IMR-90 (cell line): ENCODE measurements at regions not wholly inside any gene's neighbourhood (a gene's known extent, or its start where the extent isn't known, plus 50 kb on each side); places are given as distances from the start of the nearest gene placed in this dataset.

Experiments used
- ATAC-seq: fragments of 200-7000 bp; cut with Tn5 transposase; 2 replicates; pipeline ENCODE4 v1.9.1; 2020; ENCODE audit warnings: low read depth, mild to moderate bottlenecking, moderate library complexity
- BruUV-seq: library from RNA; stranded (reverse); fragments of 400-500 nt; replicated peaks from 2 replicates; lab custom pipeline; 2021; lab: Mats Ljungman, UMichigan
- CTCF ChIA-PET: fragments of 300-600 bp; formaldehyde crosslinking; extraction: SDS; loops from one replicate; lab custom pipeline; 2021; ENCODE audit warnings: antibody characterized with exemption; lab: Yijun Ruan, JAX
- POLR2A ChIA-PET: fragments of 300-600 bp; sonication (Branson Sonifier 250); formaldehyde crosslinking; loops from one replicate; lab custom pipeline; 2022; ENCODE audit warnings: antibody characterized with exemption; ENCODE audit not compliant: unreplicated experiment; lab: Charles Lee
- DNase-seq: peaks from one replicate; pipeline ENCODE4 v3.0.0; 2013
- H2AFZ ChIP-seq: replicated peaks from 2 replicates; pipeline ENCODE3; 2013; ENCODE audit warnings: low read length, mild to moderate bottlenecking; ENCODE audit not compliant: poor library complexity
- H2AK5ac ChIP-seq: 2 replicates; pipeline ENCODE4 v1.6.1; 2013; ENCODE audit warnings: low read depth, low read length, inconsistent platforms
- H2AK9ac ChIP-seq: replicated peaks from 2 replicates; pipeline ENCODE3; 2013; ENCODE audit warnings: mild to moderate bottlenecking, low read depth, low read length, moderate library complexity; ENCODE audit not compliant: poor library complexity
- H2BK120ac ChIP-seq: 2 replicates; pipeline ENCODE4 v1.6.1; 2013; ENCODE audit warnings: low read depth, low read length, inconsistent platforms
- H2BK15ac ChIP-seq: 3 replicates; pipeline ENCODE4 v1.6.1; 2013; ENCODE audit warnings: low read depth, low read length, inconsistent platforms
- H2BK20ac ChIP-seq: 2 replicates; pipeline ENCODE4 v1.6.1; 2013; ENCODE audit warnings: low read depth, mild to moderate bottlenecking, inconsistent platforms, low read length, moderate library complexity
- H2BK5ac ChIP-seq: 2 replicates; pipeline ENCODE4 v1.6.1; 2013; ENCODE audit warnings: mild to moderate bottlenecking, low read depth, low read length, inconsistent platforms; ENCODE audit not compliant: poor library complexity, severe bottlenecking
- H3K14ac ChIP-seq: replicated peaks from 2 replicates; pipeline ENCODE4 v1.6.1; 2013; ENCODE audit warnings: low read depth, low read length, inconsistent platforms
- H3K18ac ChIP-seq: 2 replicates; pipeline ENCODE4 v1.6.1; 2013; ENCODE audit warnings: low read depth, low read length, control low read depth
- H3K23ac ChIP-seq: 2 replicates; pipeline ENCODE4 v1.6.1; 2013; ENCODE audit warnings: low read depth, low read length, inconsistent platforms
- H3K27ac ChIP-seq: 2 replicates; pipeline ENCODE4 v1.5.1; 2013; ENCODE audit warnings: mild to moderate bottlenecking, control low read depth, low read length; ENCODE audit not compliant: insufficient read depth
- H3K27me3 ChIP-seq: 2 replicates; pipeline ENCODE4 v1.6.1; 2013; ENCODE audit warnings: low read length; ENCODE audit not compliant: control insufficient read depth, insufficient read depth
- H3K36me3 ChIP-seq: 2 replicates; pipeline ENCODE4 v1.6.1; 2013; ENCODE audit warnings: low read length, mixed read lengths; ENCODE audit not compliant: control insufficient read depth, insufficient read depth
- H3K4ac ChIP-seq: 2 replicates; pipeline ENCODE4 v1.6.1; 2013; ENCODE audit warnings: low read depth, low read length, inconsistent platforms
- H3K4me1 ChIP-seq: 2 replicates; pipeline ENCODE4 v1.6.1; 2013; ENCODE audit warnings: low read length, mixed read lengths; ENCODE audit not compliant: control insufficient read depth, insufficient read depth
- H3K4me2 ChIP-seq: 2 replicates; pipeline ENCODE4 v1.6.1; 2013; ENCODE audit warnings: low read depth, mild to moderate bottlenecking, control low read depth, low read length, moderate library complexity
- H3K4me3 ChIP-seq: 2 replicates; pipeline ENCODE4 v1.5.1; 2013; ENCODE audit warnings: low read depth, mild to moderate bottlenecking, control low read depth, low read length, moderate library complexity; ENCODE audit not compliant: insufficient read depth
- H3K56ac ChIP-seq: 2 replicates; pipeline ENCODE4 v1.6.1; 2013; ENCODE audit warnings: low read length, inconsistent platforms; ENCODE audit not compliant: insufficient read depth; ENCODE audit errors: extremely low read depth
- H3K79me1 ChIP-seq, 2 experiments: 2 replicates each; pipeline ENCODE4 v1.6.1; 2013; ENCODE audit warnings: low read length in 2 of 2, inconsistent platforms in 1 of 2, low read depth in 1 of 2
- H3K9ac ChIP-seq: 2 replicates; pipeline ENCODE4 v1.6.1; 2013; ENCODE audit warnings: low read depth, low read length, control low read depth
- H3K9me1 ChIP-seq: 2 replicates; pipeline ENCODE4 v1.6.1; 2013; ENCODE audit warnings: low read length, inconsistent platforms; ENCODE audit not compliant: insufficient read depth
- H3K9me3 ChIP-seq: 2 replicates; pipeline ENCODE4 v1.6.1; 2013; ENCODE audit warnings: low read length; ENCODE audit not compliant: control insufficient read depth, insufficient read depth
- H4K20me1 ChIP-seq: 2 replicates; pipeline ENCODE4 v1.6.1; 2013; ENCODE audit warnings: low read length, inconsistent platforms; ENCODE audit not compliant: insufficient read depth
- H4K5ac ChIP-seq: 2 replicates; pipeline ENCODE4 v1.6.1; 2013; ENCODE audit warnings: mild to moderate bottlenecking, low read depth, low read length, control low read depth
- H4K8ac ChIP-seq, 2 experiments: 2 replicates each; pipeline ENCODE4 v1.6.1; 2013; ENCODE audit warnings: low read depth in 2 of 2, low read length in 2 of 2, control low read depth in 1 of 2, inconsistent platforms in 1 of 2
- H4K91ac ChIP-seq: 2 replicates; pipeline ENCODE4 v1.6.1; 2013; ENCODE audit warnings: low read depth, low read length, inconsistent platforms; ENCODE audit not compliant: insufficient read depth
- BHLHE40 ChIP-seq: fragments of 150-350 bp; IDR thresholded peaks from 2 replicates; pipeline ENCODE4 v1.6.1; 2016; ENCODE audit warnings: mild to moderate bottlenecking, low read depth, low read length
- CEBPB ChIP-seq: IDR thresholded peaks from 2 replicates; pipeline ENCODE4 v1.6.1; 2012; ENCODE audit warnings: low read depth, low read length, improper control_type of control experiment
- CHD1 ChIP-seq: IDR thresholded peaks from 2 replicates; pipeline ENCODE4 v1.6.1; 2012; ENCODE audit warnings: low read depth, low read length, improper control_type of control experiment
- NFE2L2 ChIP-seq: fragments of 150-350 bp; IDR thresholded peaks from 2 replicates; pipeline ENCODE4 v1.6.1; 2016; ENCODE audit warnings: low read depth, mild to moderate bottlenecking, low read length
- POLR2A ChIP-seq: IDR thresholded peaks from 2 replicates; pipeline ENCODE4 v1.6.1; 2012; ENCODE audit warnings: mild to moderate bottlenecking, low read depth, low read length
- RAD21 ChIP-seq: IDR thresholded peaks from 2 replicates; pipeline ENCODE4 v1.6.1; 2012; ENCODE audit warnings: low read length, improper control_type of control experiment
- RFX5 ChIP-seq: IDR thresholded peaks from 2 replicates; pipeline ENCODE4 v1.8.0; 2012; ENCODE audit warnings: low read depth, mild to moderate bottlenecking, low read length, moderate library complexity
- dilution Hi-C: fragments of 300-500 bp; cut with HindIII; formaldehyde crosslinking; loops from one replicate; pipeline ENCODE4 v1.14.3; 2018; ENCODE audit warnings: low sequenced_read_pairs; ENCODE audit not compliant: unreplicated experiment
- in situ Hi-C: fragments of 300-500 bp; cut with MboI; formaldehyde crosslinking; loops from 3 replicates; pipeline ENCODE4 v1.14.3; 2019; ENCODE audit warnings: low sequenced_read_pairs, inconsistent platforms, mixed read lengths
- intact Hi-C: fragments of 100-400 bp; cut with micrococcal nuclease; formaldehyde crosslinking; loops from 2 replicates; pipeline ENCODE4 v1.10.0; 2022
- TF ChIP-seq, protein P1 (sequence below): conservative IDR thresholded peaks from 2 replicates; pipeline ENCODE4 v1.5.1; 2012; ENCODE audit warnings: mild to moderate bottlenecking, low read depth, low read length, improper control_type of control experiment
- TF ChIP-seq, protein P2 (sequence below): fragments of 150-350 bp; IDR thresholded peaks from 2 replicates; pipeline ENCODE4 v1.6.1; 2017; ENCODE audit warnings: mild to moderate bottlenecking, antibody characterized with exemption, low read length, low read depth

DNA sequence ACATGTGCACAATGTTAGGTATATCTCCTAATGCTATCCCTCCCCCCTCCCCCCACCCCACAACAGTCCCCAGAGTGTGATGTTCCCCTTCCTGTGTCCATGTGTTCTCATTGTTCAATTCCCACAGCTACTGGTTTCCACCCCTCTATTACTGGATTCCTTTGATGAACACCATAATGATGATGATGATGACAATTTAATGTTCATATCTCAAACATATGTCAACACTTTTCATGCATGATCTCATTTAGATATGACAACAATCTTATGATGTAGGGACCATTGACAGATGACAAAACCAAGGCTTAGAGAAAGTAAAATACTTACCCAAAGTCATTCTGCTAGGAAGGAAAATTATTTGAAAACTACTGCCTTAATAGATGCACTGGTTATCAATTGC lies 97.6 kb downstream of the TMEM114 start:
- intact Hi-C loops (no loop called here), in situ Hi-C loops (no loop called here), dilution Hi-C loops (no loop called here)
- Histone ChIP-seq H2AK9ac (no peak overlapping the region), H4K91ac (no peak overlapping the region), H3K4me2 (no peak overlapping the region), H3K18ac (no peak overlapping the region), H3K27ac (no peak overlapping the region), H2AK5ac (no peak overlapping the region), H2BK20ac (no peak overlapping the region), H3K4me1 (no peaks in the 10 kb centered on the region), H3K9me3 (peaks cover 2% of the 10 kb centered on the region; the same call in 1 of the 2 replicates), H3K4ac (no peak overlapping the region), H2BK120ac (no peak overlapping the region), H4K8ac (no peak overlapping the region), H3K27me3 (no peaks in the 10 kb centered on the region), H3K79me1 (no peaks in the 10 kb centered on the region), H3K9ac (no peak overlapping the region), H4K5ac (no peak overlapping the region), H2BK15ac (no peak overlapping the region), H3K23ac (no peak overlapping the region), H3K14ac (no peak overlapping the region), H2BK5ac (no peak overlapping the region), H3K36me3 (no peaks in the 10 kb centered on the region), H3K4me3 (no peak overlapping the region), H4K20me1 (no peaks in the 10 kb centered on the region), H3K56ac (no peak overlapping the region), H3K9me1 (no peaks in the 10 kb centered on the region), H2AFZ (no peak overlapping the region)
- BruUV-seq: no TSS peak
- TF ChIP-seq RAD21: no peak
- TF ChIP-seq BHLHE40: no peak
- no peak for TF ChIP-seq NFE2L2
- TF ChIP-seq CHD1: no peak
- TF ChIP-seq POLR2A: no peak
- TF ChIP-seq, protein P1, sequence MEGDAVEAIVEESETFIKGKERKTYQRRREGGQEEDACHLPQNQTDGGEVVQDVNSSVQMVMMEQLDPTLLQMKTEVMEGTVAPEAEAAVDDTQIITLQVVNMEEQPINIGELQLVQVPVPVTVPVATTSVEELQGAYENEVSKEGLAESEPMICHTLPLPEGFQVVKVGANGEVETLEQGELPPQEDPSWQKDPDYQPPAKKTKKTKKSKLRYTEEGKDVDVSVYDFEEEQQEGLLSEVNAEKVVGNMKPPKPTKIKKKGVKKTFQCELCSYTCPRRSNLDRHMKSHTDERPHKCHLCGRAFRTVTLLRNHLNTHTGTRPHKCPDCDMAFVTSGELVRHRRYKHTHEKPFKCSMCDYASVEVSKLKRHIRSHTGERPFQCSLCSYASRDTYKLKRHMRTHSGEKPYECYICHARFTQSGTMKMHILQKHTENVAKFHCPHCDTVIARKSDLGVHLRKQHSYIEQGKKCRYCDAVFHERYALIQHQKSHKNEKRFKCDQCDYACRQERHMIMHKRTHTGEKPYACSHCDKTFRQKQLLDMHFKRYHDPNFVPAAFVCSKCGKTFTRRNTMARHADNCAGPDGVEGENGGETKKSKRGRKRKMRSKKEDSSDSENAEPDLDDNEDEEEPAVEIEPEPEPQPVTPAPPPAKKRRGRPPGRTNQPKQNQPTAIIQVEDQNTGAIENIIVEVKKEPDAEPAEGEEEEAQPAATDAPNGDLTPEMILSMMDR: no peak
- TF ChIP-seq CEBPB: no peak
- TF ChIP-seq, protein P2, sequence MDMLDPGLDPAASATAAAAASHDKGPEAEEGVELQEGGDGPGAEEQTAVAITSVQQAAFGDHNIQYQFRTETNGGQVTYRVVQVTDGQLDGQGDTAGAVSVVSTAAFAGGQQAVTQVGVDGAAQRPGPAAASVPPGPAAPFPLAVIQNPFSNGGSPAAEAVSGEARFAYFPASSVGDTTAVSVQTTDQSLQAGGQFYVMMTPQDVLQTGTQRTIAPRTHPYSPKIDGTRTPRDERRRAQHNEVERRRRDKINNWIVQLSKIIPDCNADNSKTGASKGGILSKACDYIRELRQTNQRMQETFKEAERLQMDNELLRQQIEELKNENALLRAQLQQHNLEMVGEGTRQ: no peak
- no peak for TF ChIP-seq RFX5
- no peak for ATAC-seq
- ChIA-PET POLR2A (no interaction called here), CTCF (no interaction called here)
- DNase-seq: no peak
